Left lung (tissue), 4 donors: ENCODE measurements at regions not wholly inside any gene's neighbourhood (a gene's known extent, or its start where the extent isn't known, plus 50 kb on each side); places are given as distances from the start of the nearest gene placed in this dataset.

Source experiments
- ATAC-seq: fragments of 200-7000 bp; cut with Tn5 transposase; one replicate; pipeline ENCODE4 v1.9.1; 2020; ENCODE audit warnings: moderate library complexity
- DNase-seq, 4 donors: peaks; one replicate each; pipeline ENCODE4 v3.0.0-alpha.2; 2013 to 2020
- H3K27ac ChIP-seq, 2 donors: fragments of 200-600 bp; sonication (generic) in 1 of 2; one replicate each; pipeline versions ENCODE4 v1.5.0 to v1.8.0; 2020 to 2021
- H3K27me3 ChIP-seq, 2 donors: fragments of 200-600 bp; sonication (generic) in 1 of 2; one replicate each; pipeline versions ENCODE4 v1.5.0 to v1.8.0; 2020 to 2021
- H3K36me3 ChIP-seq, 2 donors: fragments of 200-600 bp; sonication (generic) in 1 of 2; one replicate each; pipeline versions ENCODE4 v1.5.0 to v1.8.0; 2020 to 2021
- H3K4me1 ChIP-seq, 2 donors: fragments of 200-600 bp; one replicate each; pipeline ENCODE4 v1.8.0; 2021
- H3K4me3 ChIP-seq, 2 donors: fragments of 200-600 bp; sonication (generic) in 1 of 2; one replicate each; pipeline versions ENCODE4 v1.5.0 to v1.8.0; 2020 to 2021; ENCODE audit warnings: mild to moderate bottlenecking in 1 of 2
- H3K9me3 ChIP-seq, 2 donors: fragments of 200-600 bp; sonication (generic) in 1 of 2; one replicate each; pipeline versions ENCODE4 v1.5.0 to v1.8.0; 2020 to 2021
- intact Hi-C, 2 donors: fragments of 100-400 bp; cut with DNase I; formaldehyde crosslinking; loops; one replicate each; pipeline versions ENCODE4 v1.11.2 to v1.14.2; 2022
- TF ChIP-seq, protein P1 (sequence below), 2 donors: fragments of 200-600 bp; sonication (generic) in 1 of 2; IDR thresholded peaks; one replicate each; pipeline versions ENCODE4 v1.5.0 to v1.8.0; 2021; ENCODE audit warnings: antibody characterized with exemption in 2 of 2
- donor health status: DM: no; HTN: yes; CAD: no.
- donor health status: DM: no; HTN: no; CAD: no.

DNA sequence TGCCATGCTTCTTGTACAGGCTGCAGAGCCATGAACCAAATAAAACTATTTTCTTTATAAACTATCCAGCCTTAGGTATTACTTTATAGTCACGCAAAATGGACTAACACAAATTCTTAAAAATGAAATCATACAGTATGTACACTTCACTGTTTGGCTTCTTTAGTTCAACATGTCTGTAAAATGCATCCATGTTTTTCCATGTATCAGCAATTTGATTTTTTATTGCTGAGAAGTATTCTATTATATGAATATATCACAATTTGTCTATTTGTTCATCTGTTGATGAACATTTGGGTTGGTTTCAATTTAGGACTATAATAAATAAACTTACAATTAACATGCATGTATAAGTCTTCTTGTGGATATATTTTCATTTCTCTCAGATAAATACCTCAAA is 182.1 kb downstream of the SCG2 start:
- DNase-seq (no peak), ATAC-seq (no peak)
- Histone ChIP-seq H3K36me3 (no peaks in the 10 kb centered on the region), H3K27ac (no peak overlapping the region), H3K9me3 (no peaks in the 10 kb centered on the region), H3K4me1 (no peaks in the 10 kb centered on the region), H3K27me3 (no peaks in the 10 kb centered on the region), H3K4me3 (no peak overlapping the region)
- intact Hi-C loops, result no loop called here
- TF ChIP-seq, protein P1, sequence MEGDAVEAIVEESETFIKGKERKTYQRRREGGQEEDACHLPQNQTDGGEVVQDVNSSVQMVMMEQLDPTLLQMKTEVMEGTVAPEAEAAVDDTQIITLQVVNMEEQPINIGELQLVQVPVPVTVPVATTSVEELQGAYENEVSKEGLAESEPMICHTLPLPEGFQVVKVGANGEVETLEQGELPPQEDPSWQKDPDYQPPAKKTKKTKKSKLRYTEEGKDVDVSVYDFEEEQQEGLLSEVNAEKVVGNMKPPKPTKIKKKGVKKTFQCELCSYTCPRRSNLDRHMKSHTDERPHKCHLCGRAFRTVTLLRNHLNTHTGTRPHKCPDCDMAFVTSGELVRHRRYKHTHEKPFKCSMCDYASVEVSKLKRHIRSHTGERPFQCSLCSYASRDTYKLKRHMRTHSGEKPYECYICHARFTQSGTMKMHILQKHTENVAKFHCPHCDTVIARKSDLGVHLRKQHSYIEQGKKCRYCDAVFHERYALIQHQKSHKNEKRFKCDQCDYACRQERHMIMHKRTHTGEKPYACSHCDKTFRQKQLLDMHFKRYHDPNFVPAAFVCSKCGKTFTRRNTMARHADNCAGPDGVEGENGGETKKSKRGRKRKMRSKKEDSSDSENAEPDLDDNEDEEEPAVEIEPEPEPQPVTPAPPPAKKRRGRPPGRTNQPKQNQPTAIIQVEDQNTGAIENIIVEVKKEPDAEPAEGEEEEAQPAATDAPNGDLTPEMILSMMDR (IDR thresholded peaks at IDR 0.05), result no peak

DNA sequence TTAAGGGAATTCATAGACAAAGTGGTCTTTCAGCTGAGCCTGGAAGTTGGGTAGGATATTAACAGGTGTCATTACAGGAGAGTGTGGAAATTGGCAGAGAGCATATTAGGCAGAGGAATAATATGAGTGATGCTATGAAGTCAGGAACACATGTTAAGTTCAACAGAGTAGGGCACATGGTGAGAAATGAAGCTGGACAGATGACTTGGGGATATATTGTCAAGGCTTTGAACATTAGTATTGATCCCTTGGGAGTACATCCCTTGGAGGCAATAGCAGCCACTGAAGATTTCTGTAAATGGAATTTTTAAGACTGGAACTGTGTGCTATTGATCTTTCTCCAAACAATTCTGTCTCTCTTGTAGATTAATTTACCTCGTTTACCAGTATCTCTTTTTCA is 170.7 kb downstream of the SCG2 start:
- Histone ChIP-seq H3K27me3 (no peaks in the 10 kb centered on the region), H3K27ac (no peak overlapping the region), H3K4me3 (no peak overlapping the region), H3K36me3 (no peaks in the 10 kb centered on the region), H3K9me3 (peaks cover 0 to 2% of the 10 kb centered on the region in 2 donors), H3K4me1 (no peaks in the 10 kb centered on the region)
- no peak for ATAC-seq
- intact Hi-C loops, result no loop called here
- TF ChIP-seq, protein P1 (IDR thresholded peaks at IDR 0.05), result no peak
- DNase-seq, result no peak

DNA sequence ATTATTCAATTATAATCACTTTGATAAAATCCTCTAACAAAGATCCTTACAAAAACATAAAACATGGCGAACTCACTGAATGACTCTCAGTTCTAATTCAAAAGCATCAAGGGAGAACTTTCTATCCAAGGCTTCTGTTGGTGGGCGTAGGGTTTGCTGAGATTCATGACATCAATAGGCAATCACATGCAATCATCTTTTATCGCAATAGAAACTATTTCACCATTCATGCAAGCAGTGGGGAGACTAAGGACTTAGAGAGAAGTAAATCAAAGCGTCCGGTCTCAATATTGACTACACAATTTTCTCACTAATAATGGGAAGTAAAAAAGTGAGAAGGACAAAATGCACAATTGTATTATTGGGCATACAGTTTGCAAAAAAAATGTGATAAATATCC is 168.7 kb downstream of the SCG2 start:
- TF ChIP-seq, protein P1 (IDR thresholded peaks at IDR 0.05), result no peak
- no peaks in the 10 kb centered on the region for H3K27me3 ChIP-seq
- intact Hi-C loops, result no loop called here
- H3K4me1 ChIP-seq, result no peaks in the 10 kb centered on the region
- H3K36me3 ChIP-seq, result no peaks in the 10 kb centered on the region
- H3K4me3 ChIP-seq, result no peak overlapping the region
- H3K9me3 ChIP-seq, result no peaks in the 10 kb centered on the region
- no peak for ATAC-seq
- DNase-seq, result no peak
- no peak overlapping the region for H3K27ac ChIP-seq

DNA sequence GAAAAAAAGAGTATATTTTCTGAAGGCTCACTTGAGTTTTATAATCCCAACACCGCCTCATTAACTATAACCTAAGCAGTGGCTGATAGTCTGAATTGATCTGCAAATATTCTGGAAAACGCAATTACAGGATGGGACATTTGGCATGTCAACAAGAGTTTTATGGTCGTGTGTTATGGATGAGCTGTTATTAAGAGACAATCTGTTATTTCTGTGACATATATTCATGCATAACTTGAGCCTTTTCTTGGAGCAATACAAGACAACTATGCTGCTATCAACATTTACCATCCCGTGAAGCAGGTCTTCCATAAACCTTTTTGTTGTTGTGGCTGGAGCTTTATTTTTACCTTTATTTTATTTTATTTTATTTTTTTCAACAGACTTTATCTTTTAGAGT is 164.4 kb downstream of the SCG2 start:
- TF ChIP-seq, protein P1 (IDR thresholded peaks at IDR 0.05), result no peak
- no peak for DNase-seq
- Histone ChIP-seq H3K4me3 (no peak overlapping the region), H3K27ac (no peak overlapping the region), H3K4me1 (no peaks in the 10 kb centered on the region), H3K9me3 (no peaks in the 10 kb centered on the region), H3K27me3 (no peaks in the 10 kb centered on the region), H3K36me3 (no peaks in the 10 kb centered on the region)
- ATAC-seq, result no peak
- intact Hi-C loops, result no loop called here

DNA sequence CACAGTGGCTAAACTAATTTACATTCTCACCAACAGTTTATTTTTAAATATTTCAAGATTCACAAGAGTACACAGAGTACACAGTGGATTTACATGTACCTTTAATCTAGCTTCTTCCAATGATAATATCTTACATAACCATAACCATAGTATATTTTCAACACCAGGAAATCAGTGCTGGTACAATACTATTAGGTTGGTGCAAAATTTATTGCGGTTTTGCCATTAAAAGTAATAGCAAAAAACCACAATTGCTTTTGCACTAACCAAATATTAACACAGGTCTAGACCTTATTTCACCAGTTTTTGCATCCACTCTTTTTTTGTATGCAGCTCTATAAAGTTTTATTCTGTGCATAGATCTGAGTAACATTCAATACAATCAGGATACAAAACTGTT is 163.0 kb downstream of the SCG2 start:
- Histone ChIP-seq H3K4me3 (no peak overlapping the region), H3K27ac (no peak overlapping the region), H3K36me3 (no peaks in the 10 kb centered on the region), H3K4me1 (no peaks in the 10 kb centered on the region), H3K9me3 (no peaks in the 10 kb centered on the region), H3K27me3 (no peaks in the 10 kb centered on the region)
- TF ChIP-seq, protein P1 (IDR thresholded peaks at IDR 0.05), result no peak
- ATAC-seq, result no peak
- intact Hi-C loops, result no loop called here
- no peak for DNase-seq
